NCI-H526 (cell line): ENCODE measurements at regions not wholly inside any gene's neighbourhood (a gene's known extent, or its start where the extent isn't known, plus 50 kb on each side); places are given as distances from the start of the nearest gene placed in this dataset.

Source experiments
- DNase-seq, 2 experiments: peaks; one replicate each; lab custom pipeline; 2025; lab: John Stamatoyannopoulos, UW

GRCh38 chr3:118554148-118554838 lies 480.4 kb downstream of the IGSF11 start:
- DNase-seq = no peak

DNA sequence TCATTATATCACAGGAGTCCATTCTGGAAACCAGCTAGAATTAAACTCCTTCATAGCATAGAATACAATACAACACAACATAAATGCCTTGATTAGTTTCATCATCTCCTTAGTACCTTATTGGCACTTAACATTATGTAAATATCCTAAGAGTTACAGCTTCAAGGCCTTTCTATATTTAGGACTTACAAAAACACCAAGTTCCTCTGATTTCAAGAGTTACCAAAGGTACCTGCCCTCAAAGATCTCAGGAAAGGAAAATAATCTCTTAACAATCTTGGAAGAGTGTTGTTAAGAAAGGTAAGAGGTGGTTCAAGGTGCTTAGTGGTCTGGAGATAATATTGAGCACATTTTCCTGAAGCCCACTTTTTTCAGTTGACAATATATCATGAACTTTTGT lies 477.7 kb downstream of the IGSF11 start:
- no peak for DNase-seq

DNA sequence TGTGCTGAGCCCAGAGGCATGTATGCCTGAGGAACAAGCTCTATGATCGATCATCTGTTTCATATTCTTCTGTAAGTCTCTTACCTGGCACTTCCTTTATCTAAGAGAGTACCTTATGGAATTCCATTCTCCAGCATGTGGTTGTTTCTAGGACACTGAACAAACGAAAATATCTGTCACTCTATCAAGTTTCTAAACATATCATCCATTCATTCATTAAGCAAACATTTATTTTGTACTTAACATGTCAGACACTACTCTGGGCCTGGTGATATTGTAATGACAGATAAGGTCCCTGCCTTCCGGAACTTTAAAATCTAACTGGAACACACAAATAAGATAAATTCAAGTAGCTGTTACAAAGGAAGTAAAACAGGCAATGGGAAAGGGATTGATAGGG lies 477.1 kb downstream of the IGSF11 start:
- no peak for DNase-seq

DNA sequence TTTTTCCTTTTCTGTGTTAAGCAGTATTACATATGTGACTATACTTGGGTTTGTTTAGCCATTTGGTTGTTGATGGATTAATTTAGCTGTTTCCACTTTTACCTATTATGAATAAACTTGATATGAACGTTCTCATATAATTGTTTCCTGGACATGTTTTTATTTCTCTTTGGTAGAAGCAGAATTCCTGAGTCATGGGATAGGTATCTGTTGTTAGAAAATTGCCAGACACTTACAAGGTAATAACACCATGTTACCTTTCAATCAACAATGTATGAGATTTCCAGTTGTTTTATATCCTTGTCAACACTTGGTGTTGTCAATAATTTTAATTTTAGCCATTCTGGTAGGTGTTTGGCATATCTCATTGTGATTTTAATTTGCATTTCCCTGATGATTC lies 475.4 kb downstream of the IGSF11 start:
- DNase-seq = no peak

DNA sequence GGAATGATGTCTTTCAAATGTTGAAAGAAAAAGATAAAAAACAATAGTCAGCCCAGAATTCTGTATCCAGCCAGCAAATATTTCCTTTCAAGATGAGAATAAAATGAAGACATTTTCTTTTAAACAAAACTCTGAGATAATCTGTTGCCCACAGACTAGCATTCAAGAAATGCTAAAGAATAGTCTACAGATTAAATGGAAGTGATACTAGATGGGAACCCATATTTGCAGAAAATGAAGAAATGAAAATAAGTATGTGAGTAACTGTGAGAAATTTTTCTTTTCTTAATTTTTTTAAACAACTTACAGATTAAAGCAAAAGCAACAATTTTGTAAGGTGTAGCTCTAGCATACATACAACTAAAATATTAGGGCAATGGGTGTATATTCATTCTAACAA lies 469.8 kb downstream of the IGSF11 start:
- DNase-seq = no peak

DNA sequence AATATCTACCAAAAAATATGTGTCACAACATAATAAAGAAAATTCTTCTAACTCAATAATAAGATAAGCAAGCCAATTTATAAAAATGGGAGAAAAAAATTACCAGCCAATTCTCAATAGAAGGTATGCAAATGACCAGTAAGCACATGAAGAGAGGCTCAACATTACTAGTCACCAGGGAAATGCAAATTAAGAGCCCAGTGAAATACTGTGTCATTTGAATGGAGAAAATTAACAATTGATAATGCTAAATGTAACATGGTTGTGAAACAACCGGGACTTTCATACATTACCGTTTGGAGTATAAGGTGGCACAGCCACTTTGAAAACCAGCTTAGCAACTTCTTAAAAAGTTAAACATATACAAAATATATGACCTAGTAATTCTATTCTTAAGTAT lies 460.7 kb downstream of the IGSF11 start:
- DNase-seq = peak; percentile 88 to 93

GRCh38 chr3:118577055-118577777 lies 457.4 kb downstream of the IGSF11 start:
- no peak for DNase-seq

DNA sequence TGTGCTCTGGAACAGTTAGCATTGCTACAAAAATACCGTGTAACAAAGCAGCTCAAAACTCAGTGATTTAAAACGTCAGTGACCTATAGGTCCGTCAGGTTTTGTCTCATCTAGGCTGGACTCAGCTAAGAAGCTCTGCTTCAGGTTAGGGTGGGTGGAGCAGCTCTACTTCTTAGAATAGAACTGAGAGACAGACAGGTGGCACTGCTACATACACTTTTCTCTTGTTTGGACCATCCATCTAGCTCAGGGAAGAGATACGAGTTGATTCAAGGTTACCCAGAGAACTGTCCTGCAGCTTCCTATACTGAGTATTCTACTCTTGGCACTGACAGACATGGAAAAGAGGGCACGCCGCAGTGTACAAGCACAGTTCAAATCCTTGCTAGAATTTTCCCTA lies 456.1 kb downstream of the IGSF11 start:
- no peak for DNase-seq

DNA sequence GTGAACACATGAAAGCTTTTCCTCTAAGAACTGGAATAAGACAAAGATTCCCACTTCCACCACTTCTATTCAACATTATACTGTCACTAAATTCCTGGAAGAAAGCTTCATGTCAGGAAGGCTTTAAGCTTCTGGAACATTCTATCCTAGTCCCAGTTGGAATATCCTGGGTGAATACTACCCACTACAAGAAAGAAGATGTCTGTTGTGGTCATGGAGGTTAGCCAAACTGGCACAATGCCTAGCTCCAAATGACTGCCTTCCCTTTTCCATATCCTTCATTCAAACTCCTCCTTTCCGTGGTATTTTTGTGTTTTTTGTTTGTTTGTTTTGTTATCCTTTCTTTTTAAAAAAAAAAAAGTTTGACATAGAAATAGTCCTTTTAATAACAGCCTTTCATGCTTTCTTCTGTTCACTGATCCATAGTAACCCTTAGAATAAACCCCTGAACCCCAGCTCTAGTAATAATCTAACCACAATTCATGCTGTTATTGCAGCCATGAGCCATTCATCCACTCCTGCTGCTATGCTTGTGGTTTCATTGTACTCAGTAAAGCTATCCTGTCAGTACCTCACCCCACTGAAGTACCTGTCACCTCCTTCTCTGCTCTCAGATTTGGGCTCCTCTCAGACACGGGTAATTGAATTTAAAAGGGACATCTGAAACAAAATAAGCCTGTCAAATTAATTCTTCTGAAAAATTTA lies 447.5 kb downstream of the IGSF11 start:
- no peak for DNase-seq

DNA sequence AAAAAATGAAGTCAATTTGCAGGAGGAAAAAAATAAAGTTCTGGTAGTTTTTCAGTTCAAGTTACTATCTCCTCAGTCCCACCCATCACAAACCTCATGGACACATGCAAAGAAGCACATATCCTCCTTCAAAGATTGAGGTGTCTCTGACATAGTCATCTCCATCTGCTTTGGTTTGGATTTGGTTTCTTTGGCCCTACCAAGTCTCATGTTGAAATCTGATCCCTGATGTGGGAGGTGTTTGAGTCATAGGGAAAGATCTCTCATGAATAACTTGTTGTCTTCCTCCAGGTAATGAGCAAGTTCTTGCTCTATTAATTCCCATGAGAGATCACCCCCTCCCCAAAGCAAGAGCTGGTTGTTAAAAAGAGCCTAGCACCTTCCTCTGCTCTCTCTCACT lies 446.8 kb downstream of the IGSF11 start:
- DNase-seq = no peak

DNA sequence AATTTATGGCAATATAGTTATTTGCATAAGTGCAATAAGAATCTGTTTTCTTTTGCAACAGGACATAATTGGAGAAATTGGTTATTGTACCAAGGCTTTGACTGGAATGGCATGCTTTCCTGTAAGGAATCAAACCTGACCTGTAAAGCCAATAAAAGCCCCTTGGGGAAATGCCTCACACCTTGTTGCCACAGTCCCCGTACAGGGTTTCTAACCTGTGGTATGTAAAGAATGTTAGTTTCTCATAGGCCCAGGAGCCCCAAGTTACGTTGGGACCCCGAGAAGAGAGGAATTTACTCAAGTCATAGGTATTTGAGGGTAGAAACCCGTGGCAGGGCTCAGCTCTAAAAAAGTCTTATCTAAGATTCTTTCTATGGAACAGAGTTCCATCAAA lies 441.4 kb downstream of the IGSF11 start:
- no peak for DNase-seq

GRCh38 chr3:118597184-118597583 lies 437.5 kb downstream of the IGSF11 start:
- DNase-seq = no peak

DNA sequence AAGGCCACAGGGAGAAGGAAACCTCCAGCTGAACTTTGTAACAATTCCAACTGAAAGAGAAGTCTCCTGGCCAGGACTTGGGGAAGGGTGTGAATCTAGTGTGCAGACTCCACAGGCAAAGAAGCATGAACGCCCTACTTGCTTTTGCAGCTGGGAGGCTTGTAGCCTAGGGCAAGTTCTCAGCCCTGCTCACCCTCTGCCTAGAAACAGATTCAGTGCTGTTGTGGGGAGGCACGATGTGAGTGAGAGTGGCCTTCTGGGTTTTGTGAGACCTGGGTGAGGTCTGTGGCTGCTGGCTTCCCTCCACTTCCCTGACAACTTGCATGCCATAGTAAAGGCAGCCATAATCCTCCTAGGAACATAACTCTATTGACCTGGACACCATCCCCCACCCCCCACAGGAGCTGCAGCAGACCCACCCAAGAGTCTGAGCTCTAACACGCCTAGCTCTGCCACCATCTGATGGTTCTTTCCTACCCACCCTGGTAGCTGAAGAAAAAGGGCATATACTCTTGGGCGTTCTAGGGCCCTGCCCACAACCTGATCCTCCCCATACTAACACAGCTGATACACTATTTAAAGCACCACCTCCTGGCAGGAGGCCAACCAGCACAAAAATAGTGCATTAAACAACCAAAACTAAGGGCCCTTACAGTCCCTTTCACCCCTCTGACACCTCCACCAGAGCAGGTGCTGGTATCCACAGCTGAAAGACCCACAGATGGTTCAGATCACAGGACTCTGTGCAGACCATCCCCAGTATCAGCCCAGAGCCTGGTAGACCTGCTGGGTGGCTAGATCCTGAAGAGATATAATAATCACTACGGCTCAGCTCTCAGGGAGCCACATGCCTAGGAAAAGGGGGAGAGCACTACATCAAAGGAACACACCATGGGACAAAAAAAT lies 426.5 kb downstream of the IGSF11 start:
- no peak for DNase-seq

DNA sequence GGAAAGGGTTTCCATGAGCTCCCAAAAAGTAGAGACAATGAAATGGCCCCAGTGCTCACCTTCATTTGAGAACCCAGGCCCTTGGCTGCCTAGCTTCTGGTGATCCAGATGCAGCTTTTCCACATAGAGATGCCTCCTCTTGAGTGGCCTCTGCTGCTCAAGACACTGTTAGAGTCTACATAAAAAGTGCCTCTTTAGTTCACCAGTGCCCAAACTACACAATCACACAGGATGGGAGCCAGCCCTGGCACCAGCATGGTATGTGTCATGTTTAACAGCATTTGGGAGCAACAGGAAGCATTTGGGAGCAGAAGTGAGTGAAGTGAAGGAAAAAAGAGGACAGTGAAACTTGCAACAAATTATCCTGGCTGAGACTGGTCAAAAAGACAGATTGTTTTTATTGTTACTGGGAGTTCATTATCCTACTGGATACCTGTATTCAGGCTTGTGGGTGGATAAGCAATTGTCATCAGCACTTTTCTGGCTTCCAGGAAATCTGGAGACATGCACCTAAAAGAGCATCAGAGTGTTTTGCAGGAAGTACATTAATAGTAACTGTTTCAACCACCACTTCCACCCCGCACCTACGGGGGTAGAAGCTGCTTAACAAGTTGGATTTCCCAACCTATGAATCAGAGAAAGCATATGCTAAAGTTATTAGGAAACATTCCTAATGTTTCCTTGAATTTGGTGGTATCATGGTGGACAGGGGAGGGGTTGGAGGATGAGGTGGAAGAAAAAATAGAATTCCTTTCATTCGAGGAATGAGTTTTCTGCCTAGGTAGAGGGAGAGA lies 416.2 kb downstream of the IGSF11 start:
- DNase-seq = no peak

DNA sequence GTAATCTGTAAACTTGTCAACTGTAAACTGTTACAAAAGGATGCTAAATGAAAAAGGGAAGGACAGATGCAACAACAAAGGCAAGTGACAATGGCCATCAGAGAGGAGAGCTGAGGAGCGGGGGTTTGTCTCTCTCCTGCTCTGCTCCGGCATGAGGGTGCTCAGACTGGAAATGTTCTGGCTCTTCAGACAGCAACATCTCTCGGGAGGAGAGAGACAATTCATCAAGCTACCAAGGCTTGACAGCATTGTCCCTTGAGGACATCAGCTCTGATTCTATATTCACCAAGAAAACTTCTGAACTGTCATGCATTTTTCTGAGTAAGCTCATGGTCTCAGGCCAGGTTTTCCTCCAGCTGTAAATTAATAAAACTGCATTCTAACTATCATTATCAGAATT lies 408.2 kb downstream of the IGSF11 start:
- DNase-seq = no peak

DNA sequence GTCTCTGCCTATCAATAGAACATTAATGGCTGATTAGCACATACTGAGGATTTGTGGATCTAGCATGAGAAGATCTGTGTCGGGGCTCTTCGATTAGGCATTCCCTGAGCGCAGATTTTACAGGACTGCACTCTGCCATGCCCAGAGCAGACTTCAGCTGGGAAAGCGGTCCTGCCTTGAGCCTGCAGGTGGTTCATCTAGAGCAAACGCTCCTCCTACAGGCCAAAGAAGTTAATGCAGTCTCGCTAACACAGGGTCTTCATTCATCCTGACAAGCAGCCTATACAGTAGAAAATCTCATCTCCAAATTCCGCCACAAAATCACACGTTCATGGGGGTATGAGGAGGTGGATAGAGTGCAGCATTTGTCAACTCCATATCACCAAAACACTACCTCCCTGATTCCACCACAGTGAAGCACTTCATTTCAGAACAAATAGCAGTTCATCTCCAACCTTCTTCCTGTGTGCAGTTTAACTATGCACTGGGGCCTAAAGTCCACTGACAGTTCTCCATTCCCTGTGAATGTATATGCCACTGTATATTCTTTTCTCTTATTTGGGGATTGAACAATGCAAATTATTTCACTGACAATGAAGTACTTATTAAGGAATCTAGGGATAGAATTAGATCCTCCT lies 405.8 kb downstream of the IGSF11 start:
- DNase-seq = peak; percentile 61 to 79

GRCh38 chr3:118629821-118630220 lies 404.8 kb downstream of the IGSF11 start:
- no peak for DNase-seq

GRCh38 chr3:118635711-118636110 lies 398.9 kb downstream of the IGSF11 start:
- no peak for DNase-seq

DNA sequence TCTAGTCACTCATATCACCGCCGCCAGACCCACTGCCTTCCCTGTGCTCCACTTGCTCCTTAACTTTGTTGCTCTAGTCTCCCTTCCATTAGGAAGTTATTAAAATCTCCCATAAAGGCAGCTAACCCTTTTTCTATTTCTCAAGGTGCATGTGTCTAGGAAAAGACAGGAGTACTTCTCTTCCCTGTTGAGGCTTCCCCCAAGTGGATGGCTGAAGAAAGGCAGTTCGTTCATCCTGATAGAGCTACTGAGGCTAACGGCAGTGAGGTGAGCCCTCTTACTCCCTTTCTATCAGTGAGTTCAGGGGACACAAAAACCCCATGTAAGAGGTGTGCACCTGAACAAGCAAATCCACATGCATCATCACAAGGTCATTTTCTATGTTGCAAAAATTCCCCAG lies 397.8 kb downstream of the IGSF11 start:
- DNase-seq = peak in 1 of 2 experiments; percentile 7

- no peak for DNase-seq
Measured at GRCh38 chr3:118637846-118638245, 396.8 kb downstream of the IGSF11 start.

GRCh38 chr3:118641608-118642007 lies 393.0 kb downstream of the IGSF11 start:
- DNase-seq = peak; percentile 13 to 60
